AML-193 (cell line): ENCODE measurements at regions not wholly inside any gene's neighbourhood (a gene's known extent, or its start where the extent isn't known, plus 50 kb on each side); places are given as distances from the start of the nearest gene placed in this dataset.
A peak's percentile ranks its signal among the peaks of the same experiment; 100 is the strongest.

ENCODE experiments used
- DNase-seq, 2 experiments: peaks; one replicate each; lab custom pipeline; 2025; lab: John Stamatoyannopoulos, UW

DNA sequence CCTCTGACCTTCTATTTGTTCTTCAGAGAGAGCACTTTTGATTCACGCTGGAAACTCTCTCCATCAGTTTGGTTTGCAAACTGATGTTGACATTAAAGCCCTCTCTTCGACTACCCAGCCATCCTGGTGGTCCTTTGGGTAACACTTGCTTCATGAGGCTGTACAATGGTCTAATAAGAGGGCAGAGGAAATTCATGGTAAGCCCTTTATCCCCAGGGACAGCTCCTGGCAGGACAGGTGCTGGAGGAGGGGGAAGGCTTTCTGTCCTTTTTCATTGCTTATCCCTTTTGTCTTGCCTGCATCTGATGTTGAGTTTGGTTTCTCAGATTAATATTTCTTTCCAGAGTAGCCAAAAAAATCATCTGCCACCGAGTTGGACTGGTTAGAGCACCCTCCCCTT lies 52.1 kb upstream of the CD93 start:
- DNase-seq, result no peak

DNA sequence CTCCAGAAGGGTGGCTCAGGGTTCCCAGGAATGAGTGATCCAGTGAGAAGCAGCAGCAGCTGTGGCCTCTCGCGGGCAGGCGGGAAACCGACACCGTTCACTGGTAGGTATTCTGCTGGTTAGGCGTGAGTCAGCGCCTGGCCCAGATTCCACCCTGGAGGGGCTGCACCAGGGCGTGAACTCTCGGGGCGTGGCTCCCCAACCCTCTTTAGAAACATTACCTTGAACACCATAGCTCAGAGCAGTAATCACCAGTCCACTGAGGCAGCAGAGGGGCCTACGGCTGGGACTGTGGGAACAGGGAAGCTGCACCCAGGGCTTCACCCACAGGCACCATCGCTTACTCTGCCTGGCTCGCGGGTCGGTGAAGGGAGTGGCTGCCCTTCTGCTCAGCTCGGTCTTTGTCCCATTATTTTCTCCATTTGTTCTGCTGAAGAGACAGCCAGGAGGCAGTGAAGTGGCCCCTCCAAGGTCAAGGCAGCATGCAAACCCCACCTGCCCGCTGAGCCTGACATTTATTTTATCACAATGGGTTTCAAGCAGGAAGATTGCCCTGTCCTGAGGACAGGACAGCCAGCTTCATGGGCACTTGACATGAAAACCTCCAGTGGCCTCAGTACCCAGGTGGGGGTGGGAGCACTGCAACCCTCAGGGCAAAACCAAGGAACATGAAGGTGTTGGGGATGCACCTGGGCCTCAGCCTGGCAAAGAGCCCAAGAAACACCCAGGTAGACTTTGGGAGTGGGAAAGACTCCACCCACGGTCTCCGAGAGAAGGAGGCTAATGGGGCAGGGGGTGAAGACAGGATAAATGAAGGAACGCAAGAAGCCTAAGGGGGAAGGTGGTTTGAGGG lies 51.0 kb upstream of the CD93 start:
- no peak for DNase-seq

DNA sequence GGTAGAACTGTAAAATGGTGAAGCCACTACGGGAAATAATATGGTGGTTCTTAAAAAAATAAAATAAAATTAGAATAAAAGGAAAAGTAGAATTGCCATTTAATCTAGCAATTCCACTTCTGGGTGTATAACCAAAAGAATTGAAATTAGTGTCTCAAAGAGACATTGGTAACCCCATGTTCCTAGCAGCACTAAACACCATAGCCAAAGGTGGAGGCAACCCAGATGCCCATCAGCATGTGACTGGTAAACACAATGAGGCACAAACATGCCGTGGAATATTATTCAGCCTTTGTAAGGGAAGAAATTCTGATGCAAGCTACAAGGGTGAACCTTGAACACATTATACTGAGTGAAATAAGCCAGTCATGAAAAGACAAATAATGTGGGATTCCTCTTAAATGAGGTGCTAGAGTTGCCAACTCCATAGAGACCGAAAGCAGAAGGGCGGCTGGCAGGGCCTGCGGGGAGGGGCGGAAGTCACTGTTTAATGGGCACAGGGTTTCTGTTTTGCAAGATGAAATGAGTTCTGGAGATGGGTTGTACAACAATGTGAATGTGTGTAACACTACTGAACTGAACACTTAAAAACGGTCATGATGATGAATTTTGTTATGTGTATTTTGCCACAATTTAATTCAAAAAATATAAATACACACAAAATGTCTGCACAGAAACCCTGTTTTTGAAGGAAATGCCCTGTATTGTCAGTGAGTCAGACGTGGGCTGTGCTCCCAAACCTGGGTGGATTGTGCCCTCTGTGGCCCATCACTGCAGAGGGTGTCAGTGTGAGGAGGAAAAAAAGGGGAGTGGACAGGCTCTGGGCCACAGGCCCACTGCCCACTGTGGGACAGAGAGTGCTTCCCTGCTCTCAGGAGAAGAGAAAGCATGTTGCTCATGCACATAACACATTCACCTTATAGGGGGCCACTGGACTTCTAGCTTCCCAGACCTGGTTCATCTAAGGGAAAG lies 49.6 kb upstream of the CD93 start:
- peak; percentile 65 to 72 for DNase-seq
